ENCODE measurements at regions not wholly inside any gene's neighbourhood (a gene's known extent, or its start where the extent isn't known, plus 50 kb on each side); places are given as distances from the start of the nearest gene placed in this dataset.

- TF ChIP-seq POLR2AphosphoS5 (IDR thresholded peaks at IDR 0.05) (no peak), POLR2A (IDR thresholded peaks at IDR 0.05; ENCODE audit: low read depth) (no peak), CTCF (IDR thresholded peaks at IDR 0.05) (no peak)
Measured at GRCh38 chr3:153944084-153944483, 177.1 kb upstream of the ARHGEF26 start.

Data from esophagus muscularis mucosa (tissue), 3 donors.